ENCODE measurements at regions not wholly inside any gene's neighbourhood (a gene's known extent, or its start where the extent isn't known, plus 50 kb on each side); places are given as distances from the start of the nearest gene placed in this dataset.
A peak's percentile ranks its signal among the peaks of the same experiment; 100 is the strongest.

GRCh38 chr9:109568089-109568488 is 70.0 kb upstream of the PTPN3 start:
- Histone ChIP-seq H3K4me3 (no peak overlapping the region), H3K36me3 (ENCODE audit: insufficient read depth, low read length) (no peaks in the 10 kb centered on the region), H3K9ac (ENCODE audit: insufficient read length) (no peak overlapping the region), H3K27ac (no peak overlapping the region), H3K9me3 (ENCODE audit: low read depth, low read length) (no peaks in the 10 kb centered on the region)
- no peak for TF ChIP-seq POLR2AphosphoS5 (IDR thresholded peaks at IDR 0.05; ENCODE audit: borderline replicate concordance, low read depth, low read length)
- DNase-seq (ENCODE audit: low read depth, low spot score), result no peak

GRCh38 chr9:109568568-109569210 is 70.6 kb upstream of the PTPN3 start:
- no peak overlapping the region for H3K9ac ChIP-seq (ENCODE audit: insufficient read length)
- no peaks in the 10 kb centered on the region for H3K36me3 ChIP-seq (ENCODE audit: insufficient read depth, low read length)
- no peaks in the 10 kb centered on the region for H3K9me3 ChIP-seq (ENCODE audit: low read depth, low read length)
- H3K27ac ChIP-seq, result no peak overlapping the region
- no peak overlapping the region for H3K4me3 ChIP-seq
- DNase-seq (ENCODE audit: low read depth, low spot score), result no peak
- no peak for TF ChIP-seq POLR2AphosphoS5 (IDR thresholded peaks at IDR 0.05; ENCODE audit: borderline replicate concordance, low read depth, low read length)

GRCh38 chr9:109574061-109574882 is 76.2 kb upstream of the PTPN3 start:
- Histone ChIP-seq H3K36me3 (ENCODE audit: insufficient read depth, low read length) (no peaks in the 10 kb centered on the region), H3K9ac (ENCODE audit: insufficient read length) (no peak overlapping the region), H3K27ac (0 out of 2 replicates have a peak overlapping the region, but pooled peaks have one; percentile 20), H3K9me3 (ENCODE audit: low read depth, low read length) (no peaks in the 10 kb centered on the region), H3K4me3 (no peak overlapping the region)
- peak; percentile 73 for DNase-seq (ENCODE audit: low read depth, low spot score)
- TF ChIP-seq FOXP2 (optimal IDR thresholded peaks at IDR 0.05; ENCODE audit: control extremely low read depth, extremely low read length, insufficient read depth) (no peak), POLR2AphosphoS5 (IDR thresholded peaks at IDR 0.05; ENCODE audit: borderline replicate concordance, low read depth, low read length) (no peak), EZH2 (IDR thresholded peaks at IDR 0.05) (no peak)

GRCh38 chr9:109576762-109577161 is 78.7 kb upstream of the PTPN3 start:
- H3K4me3 ChIP-seq, result no peak overlapping the region
- no peak overlapping the region for H3K9ac ChIP-seq (ENCODE audit: insufficient read length)
- H3K36me3 ChIP-seq (ENCODE audit: insufficient read depth, low read length), result no peaks in the 10 kb centered on the region
- TF ChIP-seq POLR2AphosphoS5 (IDR thresholded peaks at IDR 0.05; ENCODE audit: borderline replicate concordance, low read depth, low read length) (no peak), EZH2 (IDR thresholded peaks at IDR 0.05) (no peak), FOXP2 (optimal IDR thresholded peaks at IDR 0.05; ENCODE audit: control extremely low read depth, extremely low read length, insufficient read depth) (no peak)
- no peak for DNase-seq (ENCODE audit: low read depth, low spot score)
- H3K9me3 ChIP-seq (ENCODE audit: low read depth, low read length), result no peaks in the 10 kb centered on the region
- no peak overlapping the region for H3K27ac ChIP-seq

GRCh38 chr9:109579191-109579948 is 81.3 kb upstream of the PTPN3 start:
- no peak overlapping the region for H3K27ac ChIP-seq
- H3K36me3 ChIP-seq (ENCODE audit: insufficient read depth, low read length), result no peaks in the 10 kb centered on the region
- no peak for TF ChIP-seq EZH2 (IDR thresholded peaks at IDR 0.05)
- no peak for TF ChIP-seq POLR2AphosphoS5 (IDR thresholded peaks at IDR 0.05; ENCODE audit: borderline replicate concordance, low read depth, low read length)
- TF ChIP-seq FOXP2 (optimal IDR thresholded peaks at IDR 0.05; ENCODE audit: control extremely low read depth, extremely low read length, insufficient read depth), result no peak
- no peak overlapping the region for H3K9ac ChIP-seq (ENCODE audit: insufficient read length)
- no peaks in the 10 kb centered on the region for H3K9me3 ChIP-seq (ENCODE audit: low read depth, low read length)
- DNase-seq (ENCODE audit: low read depth, low spot score), result no peak
- H3K4me3 ChIP-seq, result no peak overlapping the region

GRCh38 chr9:109582386-109582785 is 84.3 kb upstream of the PTPN3 start:
- no peak for DNase-seq (ENCODE audit: low read depth, low spot score)
- Histone ChIP-seq H3K9me3 (ENCODE audit: low read depth, low read length) (no peaks in the 10 kb centered on the region), H3K36me3 (ENCODE audit: insufficient read depth, low read length) (no peaks in the 10 kb centered on the region), H3K9ac (ENCODE audit: insufficient read length) (no peak overlapping the region), H3K4me3 (no peak overlapping the region), H3K27ac (no peak overlapping the region)
- TF ChIP-seq FOXP2 (optimal IDR thresholded peaks at IDR 0.05; ENCODE audit: control extremely low read depth, extremely low read length, insufficient read depth), result no peak

GRCh38 chr9:109584205-109584604 is 86.1 kb upstream of the PTPN3 start:
- Histone ChIP-seq H3K4me3 (no peak overlapping the region), H3K27ac (no peak overlapping the region), H3K9me3 (ENCODE audit: low read depth, low read length) (no peaks in the 10 kb centered on the region), H3K36me3 (ENCODE audit: insufficient read depth, low read length) (no peaks in the 10 kb centered on the region), H3K9ac (ENCODE audit: insufficient read length) (no peak overlapping the region)
- no peak for DNase-seq (ENCODE audit: low read depth, low spot score)
- TF ChIP-seq EZH2 (IDR thresholded peaks at IDR 0.05) (no peak), POLR2AphosphoS5 (IDR thresholded peaks at IDR 0.05; ENCODE audit: borderline replicate concordance, low read depth, low read length) (no peak), FOXP2 (optimal IDR thresholded peaks at IDR 0.05; ENCODE audit: control extremely low read depth, extremely low read length, insufficient read depth) (no peak)

GRCh38 chr9:109585796-109586195 is 87.7 kb upstream of the PTPN3 start:
- no peak for TF ChIP-seq EZH2 (IDR thresholded peaks at IDR 0.05)
- TF ChIP-seq FOXP2 (optimal IDR thresholded peaks at IDR 0.05; ENCODE audit: control extremely low read depth, extremely low read length, insufficient read depth), result no peak
- no peak for TF ChIP-seq POLR2AphosphoS5 (IDR thresholded peaks at IDR 0.05; ENCODE audit: borderline replicate concordance, low read depth, low read length)
- DNase-seq (ENCODE audit: low read depth, low spot score), result no peak
- Histone ChIP-seq H3K36me3 (ENCODE audit: insufficient read depth, low read length) (no peaks in the 10 kb centered on the region), H3K9ac (ENCODE audit: insufficient read length) (no peak overlapping the region), H3K9me3 (ENCODE audit: low read depth, low read length) (no peaks in the 10 kb centered on the region), H3K27ac (no peak overlapping the region), H3K4me3 (no peak overlapping the region)

Measured in SK-N-MC (cell line).